ENCODE measurements at regions not wholly inside any gene's neighbourhood (a gene's known extent, or its start where the extent isn't known, plus 50 kb on each side); places are given as distances from the start of the nearest gene placed in this dataset.

DNA sequence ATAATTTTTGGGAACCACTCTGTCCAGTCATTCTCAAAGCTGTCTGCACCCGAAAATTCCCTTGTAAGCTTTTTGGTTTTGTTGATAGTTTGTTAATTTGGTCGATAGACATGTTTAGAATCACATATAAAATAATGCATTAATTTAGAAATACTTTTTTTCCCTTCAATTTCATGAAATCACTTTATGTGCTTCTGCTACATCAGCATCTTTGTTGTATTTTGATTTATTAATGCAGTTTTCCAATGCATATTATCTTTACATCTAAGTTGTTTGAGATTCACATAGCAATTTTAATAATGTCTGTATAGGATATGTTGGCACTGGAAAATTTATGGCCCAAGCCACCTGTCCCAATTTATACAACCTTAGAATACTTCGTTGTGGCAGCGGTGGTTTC lies 60.6 kb upstream of the SV2C start:
- ChIA-PET POLR2A (no interaction called here), CTCF (interaction anchor here (1.4 kb wide), 1 partner anchor 153 kb away, joined by 4 read pairs; no protein-coding TSS in a partner anchor), RAD21 (ENCODE audit: unreplicated experiment) (no interaction called here), SMC1A (ENCODE audit: uncharacterized antibody, unreplicated experiment) (interaction anchor here (1.4 kb wide), 1 partner anchor 40 kb away, joined by 3 read pairs; no protein-coding TSS in a partner anchor)
- in situ Hi-C loops (cut with MboI) (no loop called here), intact Hi-C loops (cut with micrococcal nuclease; ENCODE audit: unreplicated experiment) (no loop called here)
- Histone ChIP-seq H3K4me3 (no peak overlapping the region), H4K20me1 (ENCODE audit: control insufficient read depth, insufficient read depth) (no peaks in the 10 kb centered on the region), H3K36me3 (ENCODE audit: control insufficient read depth in 2 of 2, insufficient read depth in 2 of 2, low read length in 1 of 2) (no peaks in the 10 kb centered on the region), H3K4me2 (ENCODE audit: control insufficient read depth, insufficient read depth) (no peak overlapping the region), H3K4me1 (ENCODE audit: control insufficient read depth, insufficient read depth, low read length) (no peaks in the 10 kb centered on the region), H3K27ac (ENCODE audit: control insufficient read depth, insufficient read depth) (no peak overlapping the region), H3K27me3 (replicated peaks in 1 of 2; ENCODE audit: control insufficient read depth in 2 of 2, insufficient read depth in 2 of 2, low read length in 1 of 2) (no peaks in the 10 kb centered on the region; a peak in 1 of 4 replicates), H2AFZ (ENCODE audit: control insufficient read depth, low read depth, low read length) (no peak overlapping the region), H3K9me3 (replicated peaks; ENCODE audit: control insufficient read depth, insufficient read depth, low read length) (no peaks in the 10 kb centered on the region), H3K9ac (ENCODE audit: control insufficient read depth, insufficient read depth, low read length) (no peak overlapping the region), H3K79me2 (ENCODE audit: control insufficient read depth, insufficient read depth, low read length) (no peaks in the 10 kb centered on the region)
- 32% methylated on average over 4 of the region's 4 CpGs for WGBS (ENCODE audit: insufficient coverage, insufficient replicate concordance, low lambda C conversion rate, missing lambda C conversion rate)
- no TSS peak for BruUV-seq (replicated peaks)
- FAIRE-seq: no peak
- no peak for ATAC-seq
- DNase-seq (ENCODE audit: low read depth, low spot score): no peak
- no peak for TF ChIP-seq EZH2 (IDR thresholded peaks at IDR 0.05; ENCODE audit: borderline replicate concordance, control insufficient read depth, low read depth, low read length)
- TF ChIP-seq, protein P1, sequence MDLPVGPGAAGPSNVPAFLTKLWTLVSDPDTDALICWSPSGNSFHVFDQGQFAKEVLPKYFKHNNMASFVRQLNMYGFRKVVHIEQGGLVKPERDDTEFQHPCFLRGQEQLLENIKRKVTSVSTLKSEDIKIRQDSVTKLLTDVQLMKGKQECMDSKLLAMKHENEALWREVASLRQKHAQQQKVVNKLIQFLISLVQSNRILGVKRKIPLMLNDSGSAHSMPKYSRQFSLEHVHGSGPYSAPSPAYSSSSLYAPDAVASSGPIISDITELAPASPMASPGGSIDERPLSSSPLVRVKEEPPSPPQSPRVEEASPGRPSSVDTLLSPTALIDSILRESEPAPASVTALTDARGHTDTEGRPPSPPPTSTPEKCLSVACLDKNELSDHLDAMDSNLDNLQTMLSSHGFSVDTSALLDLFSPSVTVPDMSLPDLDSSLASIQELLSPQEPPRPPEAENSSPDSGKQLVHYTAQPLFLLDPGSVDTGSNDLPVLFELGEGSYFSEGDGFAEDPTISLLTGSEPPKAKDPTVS (IDR thresholded peaks at IDR 0.05; ENCODE audit: low read depth, low read length): no peak
- TF ChIP-seq, protein P2, sequence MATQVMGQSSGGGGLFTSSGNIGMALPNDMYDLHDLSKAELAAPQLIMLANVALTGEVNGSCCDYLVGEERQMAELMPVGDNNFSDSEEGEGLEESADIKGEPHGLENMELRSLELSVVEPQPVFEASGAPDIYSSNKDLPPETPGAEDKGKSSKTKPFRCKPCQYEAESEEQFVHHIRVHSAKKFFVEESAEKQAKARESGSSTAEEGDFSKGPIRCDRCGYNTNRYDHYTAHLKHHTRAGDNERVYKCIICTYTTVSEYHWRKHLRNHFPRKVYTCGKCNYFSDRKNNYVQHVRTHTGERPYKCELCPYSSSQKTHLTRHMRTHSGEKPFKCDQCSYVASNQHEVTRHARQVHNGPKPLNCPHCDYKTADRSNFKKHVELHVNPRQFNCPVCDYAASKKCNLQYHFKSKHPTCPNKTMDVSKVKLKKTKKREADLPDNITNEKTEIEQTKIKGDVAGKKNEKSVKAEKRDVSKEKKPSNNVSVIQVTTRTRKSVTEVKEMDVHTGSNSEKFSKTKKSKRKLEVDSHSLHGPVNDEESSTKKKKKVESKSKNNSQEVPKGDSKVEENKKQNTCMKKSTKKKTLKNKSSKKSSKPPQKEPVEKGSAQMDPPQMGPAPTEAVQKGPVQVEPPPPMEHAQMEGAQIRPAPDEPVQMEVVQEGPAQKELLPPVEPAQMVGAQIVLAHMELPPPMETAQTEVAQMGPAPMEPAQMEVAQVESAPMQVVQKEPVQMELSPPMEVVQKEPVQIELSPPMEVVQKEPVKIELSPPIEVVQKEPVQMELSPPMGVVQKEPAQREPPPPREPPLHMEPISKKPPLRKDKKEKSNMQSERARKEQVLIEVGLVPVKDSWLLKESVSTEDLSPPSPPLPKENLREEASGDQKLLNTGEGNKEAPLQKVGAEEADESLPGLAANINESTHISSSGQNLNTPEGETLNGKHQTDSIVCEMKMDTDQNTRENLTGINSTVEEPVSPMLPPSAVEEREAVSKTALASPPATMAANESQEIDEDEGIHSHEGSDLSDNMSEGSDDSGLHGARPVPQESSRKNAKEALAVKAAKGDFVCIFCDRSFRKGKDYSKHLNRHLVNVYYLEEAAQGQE (IDR thresholded peaks at IDR 0.05; ENCODE audit: low read depth, low read length): no peak
- TF ChIP-seq, protein P3, sequence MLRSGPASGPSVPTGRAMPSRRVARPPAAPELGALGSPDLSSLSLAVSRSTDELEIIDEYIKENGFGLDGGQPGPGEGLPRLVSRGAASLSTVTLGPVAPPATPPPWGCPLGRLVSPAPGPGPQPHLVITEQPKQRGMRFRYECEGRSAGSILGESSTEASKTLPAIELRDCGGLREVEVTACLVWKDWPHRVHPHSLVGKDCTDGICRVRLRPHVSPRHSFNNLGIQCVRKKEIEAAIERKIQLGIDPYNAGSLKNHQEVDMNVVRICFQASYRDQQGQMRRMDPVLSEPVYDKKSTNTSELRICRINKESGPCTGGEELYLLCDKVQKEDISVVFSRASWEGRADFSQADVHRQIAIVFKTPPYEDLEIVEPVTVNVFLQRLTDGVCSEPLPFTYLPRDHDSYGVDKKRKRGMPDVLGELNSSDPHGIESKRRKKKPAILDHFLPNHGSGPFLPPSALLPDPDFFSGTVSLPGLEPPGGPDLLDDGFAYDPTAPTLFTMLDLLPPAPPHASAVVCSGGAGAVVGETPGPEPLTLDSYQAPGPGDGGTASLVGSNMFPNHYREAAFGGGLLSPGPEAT (IDR thresholded peaks at IDR 0.05; ENCODE audit: low read depth): no peak
- TF ChIP-seq, protein P4, sequence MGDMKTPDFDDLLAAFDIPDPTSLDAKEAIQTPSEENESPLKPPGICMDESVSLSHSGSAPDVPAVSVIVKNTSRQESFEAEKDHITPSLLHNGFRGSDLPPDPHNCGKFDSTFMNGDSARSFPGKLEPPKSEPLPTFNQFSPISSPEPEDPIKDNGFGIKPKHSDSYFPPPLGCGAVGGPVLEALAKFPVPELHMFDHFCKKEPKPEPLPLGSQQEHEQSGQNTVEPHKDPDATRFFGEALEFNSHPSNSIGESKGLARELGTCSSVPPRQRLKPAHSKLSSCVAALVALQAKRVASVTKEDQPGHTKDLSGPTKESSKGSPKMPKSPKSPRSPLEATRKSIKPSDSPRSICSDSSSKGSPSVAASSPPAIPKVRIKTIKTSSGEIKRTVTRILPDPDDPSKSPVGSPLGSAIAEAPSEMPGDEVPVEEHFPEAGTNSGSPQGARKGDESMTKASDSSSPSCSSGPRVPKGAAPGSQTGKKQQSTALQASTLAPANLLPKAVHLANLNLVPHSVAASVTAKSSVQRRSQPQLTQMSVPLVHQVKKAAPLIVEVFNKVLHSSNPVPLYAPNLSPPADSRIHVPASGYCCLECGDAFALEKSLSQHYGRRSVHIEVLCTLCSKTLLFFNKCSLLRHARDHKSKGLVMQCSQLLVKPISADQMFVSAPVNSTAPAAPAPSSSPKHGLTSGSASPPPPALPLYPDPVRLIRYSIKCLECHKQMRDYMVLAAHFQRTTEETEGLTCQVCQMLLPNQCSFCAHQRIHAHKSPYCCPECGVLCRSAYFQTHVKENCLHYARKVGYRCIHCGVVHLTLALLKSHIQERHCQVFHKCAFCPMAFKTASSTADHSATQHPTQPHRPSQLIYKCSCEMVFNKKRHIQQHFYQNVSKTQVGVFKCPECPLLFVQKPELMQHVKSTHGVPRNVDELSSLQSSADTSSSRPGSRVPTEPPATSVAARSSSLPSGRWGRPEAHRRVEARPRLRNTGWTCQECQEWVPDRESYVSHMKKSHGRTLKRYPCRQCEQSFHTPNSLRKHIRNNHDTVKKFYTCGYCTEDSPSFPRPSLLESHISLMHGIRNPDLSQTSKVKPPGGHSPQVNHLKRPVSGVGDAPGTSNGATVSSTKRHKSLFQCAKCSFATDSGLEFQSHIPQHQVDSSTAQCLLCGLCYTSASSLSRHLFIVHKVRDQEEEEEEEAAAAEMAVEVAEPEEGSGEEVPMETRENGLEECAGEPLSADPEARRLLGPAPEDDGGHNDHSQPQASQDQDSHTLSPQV (IDR thresholded peaks at IDR 0.05): no peak
- no peak for TF ChIP-seq NBN (IDR thresholded peaks at IDR 0.05)
- TF ChIP-seq RELA (IDR thresholded peaks at IDR 0.05; ENCODE audit: borderline replicate concordance, partially characterized antibody): no peak
- TF ChIP-seq TARDBP (IDR thresholded peaks at IDR 0.05; ENCODE audit: borderline replicate concordance): no peak
- TF ChIP-seq, protein P5, sequence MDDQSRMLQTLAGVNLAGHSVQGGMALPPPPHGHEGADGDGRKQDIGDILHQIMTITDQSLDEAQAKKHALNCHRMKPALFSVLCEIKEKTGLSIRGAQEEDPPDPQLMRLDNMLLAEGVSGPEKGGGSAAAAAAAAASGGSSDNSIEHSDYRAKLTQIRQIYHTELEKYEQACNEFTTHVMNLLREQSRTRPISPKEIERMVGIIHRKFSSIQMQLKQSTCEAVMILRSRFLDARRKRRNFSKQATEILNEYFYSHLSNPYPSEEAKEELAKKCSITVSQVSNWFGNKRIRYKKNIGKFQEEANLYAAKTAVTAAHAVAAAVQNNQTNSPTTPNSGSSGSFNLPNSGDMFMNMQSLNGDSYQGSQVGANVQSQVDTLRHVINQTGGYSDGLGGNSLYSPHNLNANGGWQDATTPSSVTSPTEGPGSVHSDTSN (IDR thresholded peaks at IDR 0.05; ENCODE audit: insufficient replicate concordance, low read depth, low read length): no peak
